ENCODE measurements at regions not wholly inside any gene's neighbourhood (a gene's known extent, or its start where the extent isn't known, plus 50 kb on each side); places are given as distances from the start of the nearest gene placed in this dataset. TPM values are rescaled to one million over a fixed set of nuclear protein-coding genes. Genes with fewer than 3 reads are reported as not detected.
"Not testable (repeated sequence)": the region's sequence is repeated elsewhere in the genome, so short reads cannot be mapped to it uniquely, and the experiment has no call there.

- DNase-seq (ENCODE audit: low read depth), result not testable (repeated sequence)
Observed at GRCh38 chr15:101980206-101980910, 168.4 kb downstream of the OR4F15 start.

Small RNAs in the stretch of these regions (microRNA-seq; reads per million reads assigned to microRNA genes)
- gene MIR1302-10 (not detected), gene MIR6859-3 (not detected)
